GM18909 (cell line): ENCODE measurements at regions not wholly inside any gene's neighbourhood (a gene's known extent, or its start where the extent isn't known, plus 50 kb on each side); places are given as distances from the start of the nearest gene placed in this dataset.

Experiments used
- ATAC-seq: cut with Tn5 transposase; IDR thresholded peaks from one replicate; pipeline ENCODE4 v1.9.1; 2021; ENCODE audit warnings: mild to moderate bottlenecking; ENCODE audit not compliant: unreplicated experiment, poor library complexity

- ATAC-seq, result no peak
Measured at GRCh38 chr10:4197676-4198075, 412.7 kb upstream of the KLF6 start.

- ATAC-seq, result no peak
Measured at GRCh38 chr10:4196771-4197390, 411.9 kb upstream of the KLF6 start.

GRCh38 chr10:4196183-4196582 is 411.2 kb upstream of the KLF6 start:
- no peak for ATAC-seq

- ATAC-seq, result no peak
Measured at GRCh38 chr10:4195213-4195612, 410.2 kb upstream of the KLF6 start.

GRCh38 chr10:4194231-4194630 is 409.2 kb upstream of the KLF6 start:
- ATAC-seq, result no peak

- ATAC-seq, result no peak
Measured at GRCh38 chr10:4191894-4192293, 406.9 kb upstream of the KLF6 start.

- no peak for ATAC-seq
Measured at GRCh38 chr10:4191354-4191753, 406.3 kb upstream of the KLF6 start.

GRCh38 chr10:4190876-4191275 is 405.9 kb upstream of the KLF6 start:
- no peak for ATAC-seq

GRCh38 chr10:4189281-4189680 is 404.3 kb upstream of the KLF6 start:
- ATAC-seq, result no peak

GRCh38 chr10:4188406-4188805 is 403.4 kb upstream of the KLF6 start:
- ATAC-seq, result no peak

- ATAC-seq, result no peak
Measured at GRCh38 chr10:4186849-4187540, 402.0 kb upstream of the KLF6 start.

- ATAC-seq, result no peak
Measured at GRCh38 chr10:4183761-4184261, 398.8 kb upstream of the KLF6 start.

- ATAC-seq, result no peak
Measured at GRCh38 chr10:4181621-4182049, 396.6 kb upstream of the KLF6 start.

- ATAC-seq, result no peak
Measured at GRCh38 chr10:4181081-4181480, 396.1 kb upstream of the KLF6 start.

- ATAC-seq, result no peak
Measured at GRCh38 chr10:4177791-4178190, 392.8 kb upstream of the KLF6 start.

- ATAC-seq, result no peak
Measured at GRCh38 chr10:4176500-4177281, 391.7 kb upstream of the KLF6 start.

- no peak for ATAC-seq
Measured at GRCh38 chr10:4174197-4174596, 389.2 kb upstream of the KLF6 start.

- ATAC-seq, result peak; percentile 63
Measured at GRCh38 chr10:4170633-4171314, 385.8 kb upstream of the KLF6 start.

GRCh38 chr10:4170181-4170580 is 385.2 kb upstream of the KLF6 start:
- no peak for ATAC-seq

GRCh38 chr10:4169448-4169847 is 384.4 kb upstream of the KLF6 start:
- no peak for ATAC-seq

GRCh38 chr10:4167216-4167615 is 382.2 kb upstream of the KLF6 start:
- ATAC-seq, result no peak
